ENCODE measurements at regions not wholly inside any gene's neighbourhood (a gene's known extent, or its start where the extent isn't known, plus 50 kb on each side); places are given as distances from the start of the nearest gene placed in this dataset.

GRCh38 chr3:76651784-76652183 lies 388.1 kb upstream of the ROBO2 start:
- TF ChIP-seq POLR2A (IDR thresholded peaks at IDR 0.05; ENCODE audit: low read length) (no peak), GATA1 (IDR thresholded peaks at IDR 0.05; ENCODE audit: low read depth, low read length) (no peak)

Data from erythroblast (primary cell).